ENCODE measurements at regions not wholly inside any gene's neighbourhood (a gene's known extent, or its start where the extent isn't known, plus 50 kb on each side); places are given as distances from the start of the nearest gene placed in this dataset.

- DNase-seq = no peak
Observed at GRCh38 chr10:129101232-129101980, 365.6 kb upstream of the MGMT start.

DNA sequence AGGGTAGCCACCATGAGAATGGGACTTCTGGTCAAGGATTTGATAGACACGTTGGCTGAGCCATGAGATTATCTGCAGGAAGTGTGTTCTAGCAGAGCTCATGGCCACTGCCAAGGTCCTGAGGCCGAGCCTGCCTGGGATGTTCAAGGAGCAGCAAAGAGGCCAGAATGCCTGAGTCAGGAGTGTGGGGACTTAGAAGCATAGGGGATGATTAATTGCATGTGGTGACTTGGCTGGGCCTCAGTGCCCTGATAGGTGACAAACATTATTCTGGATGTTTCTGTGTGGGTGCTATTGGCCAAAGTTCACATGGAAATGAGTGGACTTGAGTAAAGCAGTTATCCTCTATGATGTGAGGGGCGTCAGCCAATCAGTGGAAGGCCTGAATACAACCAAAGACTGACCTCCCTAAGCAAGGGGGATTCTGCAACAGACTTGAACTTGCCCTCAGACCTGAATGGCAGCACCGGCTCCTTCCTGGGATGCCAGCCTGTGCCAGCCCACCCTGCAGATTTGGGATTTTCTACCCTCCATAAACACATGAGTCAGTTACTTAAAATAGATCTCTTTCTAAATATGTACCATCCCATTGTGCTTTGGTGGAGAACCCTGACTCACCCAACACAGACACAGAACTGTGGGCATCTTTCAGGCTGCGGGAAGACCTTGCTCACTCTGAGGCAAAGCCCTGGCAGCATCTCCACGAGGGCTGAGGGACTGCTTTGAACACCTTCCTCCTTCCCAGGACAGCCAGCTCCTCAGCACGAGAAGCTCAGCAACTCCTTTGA lies 363.9 kb upstream of the MGMT start:
- DNase-seq = no peak

DNA sequence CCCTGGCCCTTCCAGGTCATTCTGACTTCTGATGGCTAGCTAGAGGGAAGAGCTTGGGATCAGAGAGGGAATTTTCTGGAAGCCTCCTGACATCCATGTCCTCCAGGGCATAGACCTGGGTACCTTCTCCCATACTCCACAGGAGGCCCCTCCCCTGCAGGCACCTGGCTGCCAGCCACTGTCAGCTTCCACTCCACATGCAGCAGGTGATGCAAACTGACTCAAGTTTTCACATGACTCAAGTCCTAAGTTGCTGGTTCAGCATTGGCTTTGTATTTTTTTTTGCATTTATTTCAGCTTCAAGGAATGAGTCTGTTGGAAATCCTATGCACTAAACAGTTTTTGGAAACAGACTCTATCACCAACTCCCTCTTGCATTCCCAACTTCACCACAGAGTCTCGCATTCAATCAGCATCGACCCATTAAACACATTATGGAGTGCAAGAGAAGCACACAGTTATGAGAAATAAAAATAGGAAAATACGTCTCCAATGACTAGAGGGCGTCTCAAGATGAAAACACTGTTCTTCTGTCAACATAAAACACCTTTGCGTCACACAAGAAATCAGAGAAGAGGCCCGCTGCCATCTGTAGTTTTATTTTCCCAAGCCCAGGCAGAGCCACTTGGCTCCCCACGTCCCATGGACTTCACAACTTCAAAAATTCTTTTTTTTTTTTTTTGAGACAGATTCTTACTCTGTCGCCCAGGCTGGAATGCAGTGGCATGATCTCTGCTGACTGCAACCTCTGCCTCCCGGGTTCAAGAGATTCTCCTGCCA lies 362.6 kb upstream of the MGMT start:
- no peak for DNase-seq

- no peak for DNase-seq
Observed at GRCh38 chr10:129105266-129105665, 361.8 kb upstream of the MGMT start.

DNA sequence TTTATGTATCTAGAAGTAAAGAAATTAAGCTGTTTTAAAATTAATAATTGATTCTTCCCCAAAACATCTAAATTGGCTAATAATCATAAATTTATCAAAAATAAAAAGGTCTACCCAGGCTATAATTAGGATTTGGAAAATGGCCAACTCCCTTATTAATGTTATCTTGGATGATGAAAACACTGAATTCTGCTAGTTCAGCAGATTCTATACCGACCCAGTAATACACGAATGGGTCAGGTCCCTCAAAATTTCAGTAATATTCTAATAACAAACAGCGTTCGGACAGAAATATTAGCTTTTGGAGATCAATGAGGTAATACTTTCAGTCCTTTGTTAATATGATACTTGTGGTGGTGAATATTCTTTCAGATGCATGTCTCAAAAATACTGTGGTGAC lies 360.7 kb upstream of the MGMT start:
- no peak for DNase-seq

- DNase-seq = no peak
Observed at GRCh38 chr10:129107525-129107924, 359.5 kb upstream of the MGMT start.

- no peak for DNase-seq
Observed at GRCh38 chr10:129108378-129108777, 358.7 kb upstream of the MGMT start.

- DNase-seq = no peak
Observed at GRCh38 chr10:129108994-129109393, 358.0 kb upstream of the MGMT start.

GRCh38 chr10:129110780-129111179 lies 356.3 kb upstream of the MGMT start:
- DNase-seq = no peak

DNA sequence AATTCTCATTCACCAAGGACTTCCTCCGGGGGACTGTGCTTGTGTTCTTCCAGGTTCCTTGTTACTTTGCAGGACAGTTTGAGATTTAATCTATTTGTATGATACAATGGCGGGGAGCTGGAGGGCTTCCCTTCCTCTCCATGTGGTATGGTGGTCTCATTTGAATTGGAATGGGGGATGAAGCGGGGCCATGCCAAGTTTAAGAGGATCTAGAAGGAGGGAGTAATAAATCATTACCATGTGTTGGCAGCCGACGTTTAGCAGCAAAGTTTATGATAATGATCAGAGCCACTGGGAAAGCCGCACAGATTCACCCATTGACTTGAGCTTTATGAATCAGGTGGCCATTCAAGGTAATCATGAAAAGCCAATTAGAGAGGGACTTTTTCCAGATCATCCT lies 355.1 kb upstream of the MGMT start:
- DNase-seq = no peak

DNA sequence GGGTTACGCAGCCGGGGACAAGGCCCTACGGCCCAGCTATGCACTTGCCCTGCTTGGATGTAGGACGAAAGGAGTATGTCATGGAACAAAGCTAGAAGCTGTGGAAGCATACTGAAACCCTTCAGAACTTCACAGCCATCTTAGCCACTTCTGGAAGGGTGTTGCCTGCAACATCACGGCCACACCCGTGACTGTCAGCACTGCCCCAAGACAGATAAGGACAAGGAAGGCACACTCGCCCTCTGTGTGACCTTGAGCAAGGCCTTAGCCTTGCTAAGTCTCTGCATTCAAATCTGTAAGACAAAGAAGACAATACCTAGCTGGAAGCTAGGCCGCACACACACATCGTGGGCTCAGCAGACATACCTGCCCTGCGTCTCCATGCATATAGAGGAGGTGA lies 352.5 kb upstream of the MGMT start:
- DNase-seq = no peak

GRCh38 chr10:129116371-129116770 lies 350.7 kb upstream of the MGMT start:
- DNase-seq = no peak

DNA sequence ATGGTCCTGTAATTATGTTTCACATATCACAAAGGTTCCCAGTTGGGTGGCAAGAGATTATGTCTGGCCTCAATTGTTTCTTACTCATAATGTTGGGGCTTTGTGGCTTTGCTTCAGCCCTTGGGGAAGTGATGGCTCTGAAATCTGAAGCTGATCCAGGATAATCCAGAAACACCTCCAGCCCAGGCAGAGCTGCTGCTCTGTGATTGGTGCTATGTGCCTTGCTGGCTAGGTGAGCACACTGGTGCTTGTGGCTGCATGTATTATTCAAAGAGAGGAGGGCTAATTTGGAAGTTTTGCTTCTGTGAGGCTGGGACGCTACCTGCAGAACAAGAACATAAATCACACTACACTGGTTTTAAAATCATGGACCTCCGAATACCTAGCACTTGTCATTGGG lies 346.6 kb upstream of the MGMT start:
- no peak for DNase-seq

- no peak for DNase-seq
Observed at GRCh38 chr10:129122846-129123245, 344.2 kb upstream of the MGMT start.

DNA sequence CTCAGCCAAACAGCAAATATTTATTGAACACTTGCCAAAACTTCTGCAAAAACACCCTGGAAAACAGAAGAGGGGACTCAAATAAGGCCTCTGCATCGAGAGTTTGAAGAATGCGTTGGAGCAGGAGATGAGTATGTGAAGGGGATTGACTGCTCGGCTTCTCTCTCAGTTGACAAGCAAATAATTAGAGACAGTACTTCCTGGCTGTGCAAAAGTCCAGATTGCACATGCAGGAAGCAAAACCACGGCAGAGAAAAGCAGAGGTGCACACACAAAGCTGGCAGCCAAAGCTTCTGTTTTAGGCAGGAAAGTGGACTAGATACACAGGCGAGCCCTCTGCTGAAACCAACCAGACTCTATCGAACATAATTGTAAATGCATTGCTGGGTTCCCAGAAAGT lies 343.6 kb upstream of the MGMT start:
- DNase-seq = no peak

DNA sequence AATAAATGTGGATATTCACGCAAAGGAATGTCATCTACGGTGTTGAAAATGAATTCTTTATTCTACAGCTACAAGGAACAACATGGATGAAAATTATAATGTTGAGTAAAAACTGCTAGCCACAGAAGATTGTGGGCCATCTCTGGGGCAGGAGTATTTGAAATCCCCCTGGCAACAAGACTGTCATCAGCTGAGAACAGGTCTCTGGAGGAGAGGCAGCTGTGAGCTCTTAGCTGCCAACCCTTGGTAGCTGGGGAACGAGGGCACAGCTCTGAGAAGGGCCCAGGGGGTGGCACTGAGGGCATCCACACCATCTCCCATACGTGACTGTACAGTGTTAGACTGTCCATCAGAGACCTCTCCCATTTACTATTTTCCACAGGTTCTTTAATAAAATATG lies 340.1 kb upstream of the MGMT start:
- no peak for DNase-seq

- DNase-seq = no peak
Observed at GRCh38 chr10:129131457-129132132, 335.4 kb upstream of the MGMT start.

- no peak for DNase-seq
Observed at GRCh38 chr10:129133856-129134255, 333.2 kb upstream of the MGMT start.

DNA sequence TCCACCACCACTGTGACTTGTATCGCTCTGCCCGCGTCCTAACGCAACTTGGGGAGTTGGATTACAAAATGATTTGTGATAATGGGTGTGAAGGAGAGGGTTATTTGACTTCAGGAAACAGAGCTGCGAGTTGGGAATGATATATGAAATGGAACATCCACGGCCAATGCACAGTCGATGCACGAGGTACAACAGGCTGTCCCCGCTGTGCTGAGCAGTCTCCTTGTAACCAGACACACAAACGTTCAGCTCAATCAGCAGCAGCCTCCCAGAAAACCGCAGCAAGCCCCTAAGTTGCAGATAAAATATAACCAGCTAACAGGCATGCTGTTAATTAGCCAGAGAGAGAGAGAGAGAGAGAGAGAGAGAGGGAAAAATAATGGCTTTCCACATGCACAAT lies 332.7 kb upstream of the MGMT start:
- no peak for DNase-seq

DNA sequence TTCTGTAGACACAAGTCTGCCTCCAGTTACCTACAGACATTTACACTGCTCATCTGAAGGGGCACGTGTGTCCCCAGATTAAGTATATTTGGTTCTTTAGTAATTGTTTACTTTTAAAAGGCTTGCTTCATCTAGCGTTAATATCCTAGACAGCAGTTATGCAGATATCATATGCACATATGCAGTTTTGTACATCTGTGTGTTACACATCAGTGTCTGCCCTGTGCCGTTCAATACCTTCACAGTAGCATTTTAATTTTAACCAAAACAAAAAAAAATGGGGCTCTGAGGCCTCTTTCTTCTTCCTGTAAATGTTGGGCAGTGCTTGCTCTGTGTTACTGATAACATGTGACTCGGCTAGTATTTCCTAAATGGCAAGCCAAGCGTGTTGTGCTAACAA lies 331.4 kb upstream of the MGMT start:
- no peak for DNase-seq

- no peak for DNase-seq
Observed at GRCh38 chr10:129136074-129136473, 331.0 kb upstream of the MGMT start.

- no peak for DNase-seq
Observed at GRCh38 chr10:129136951-129137350, 330.1 kb upstream of the MGMT start.

Measured in GOT3 (cell line).